Fibroblast of gingiva (primary cell): ENCODE measurements at regions not wholly inside any gene's neighbourhood (a gene's known extent, or its start where the extent isn't known, plus 50 kb on each side); places are given as distances from the start of the nearest gene placed in this dataset.
A peak's percentile ranks its signal among the peaks of the same experiment; 100 is the strongest.

Experiments
- DNase-seq: peaks from one replicate; pipeline ENCODE4 v3.0.0-alpha.2; 2011; ENCODE audit warnings: low read depth

DNA sequence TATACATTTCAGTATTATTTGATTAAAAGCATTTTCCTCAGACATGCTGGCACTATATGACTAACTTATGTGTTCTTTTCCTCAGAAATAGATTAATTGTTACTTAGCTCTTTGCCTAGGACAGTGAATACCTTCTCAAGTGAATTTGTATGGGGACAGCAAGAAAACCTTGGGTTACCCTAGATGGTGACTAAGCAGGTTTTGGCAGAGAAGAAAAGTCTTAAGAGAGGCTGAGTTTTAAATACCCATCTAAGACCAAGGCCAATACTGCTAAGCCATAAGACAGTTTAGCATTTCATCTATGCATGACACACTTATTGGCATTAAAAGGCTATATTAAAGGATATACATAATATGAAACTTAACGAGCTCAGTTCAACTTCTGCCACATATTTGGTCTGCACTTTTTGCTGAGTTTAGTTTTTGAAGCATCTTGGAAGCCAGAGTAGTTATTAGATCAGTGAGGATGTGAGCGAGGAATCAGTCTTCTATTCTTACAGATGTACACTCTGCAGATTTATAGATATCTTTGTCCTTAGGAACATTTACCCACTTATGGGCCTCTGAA is 54.6 kb upstream of the FAM3C start:
- no peak for DNase-seq

DNA sequence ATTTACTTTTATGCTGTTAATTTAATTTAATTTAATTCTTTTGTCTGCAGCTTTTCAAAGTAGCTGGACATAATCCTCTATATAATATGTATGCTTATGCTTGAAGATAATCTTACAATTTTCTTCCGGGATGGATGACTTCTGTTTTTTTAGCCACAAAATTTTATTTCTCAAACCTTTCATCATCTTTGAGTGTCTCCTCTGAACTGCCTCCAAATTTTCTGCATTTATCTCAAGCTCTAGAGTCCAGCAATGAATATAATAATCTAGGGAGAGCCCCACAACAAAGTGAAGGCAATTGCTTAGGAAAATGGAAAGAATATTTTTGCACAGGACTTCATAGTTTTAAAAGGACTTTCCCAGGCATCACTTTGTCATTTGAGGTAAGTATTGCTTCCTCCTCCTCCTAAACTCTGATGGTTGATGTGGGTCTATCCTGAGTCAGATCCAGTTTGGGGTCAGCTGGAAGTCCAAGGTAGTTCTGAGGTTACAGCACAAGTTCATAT is 53.7 kb upstream of the FAM3C start:
- DNase-seq, result no peak

DNA sequence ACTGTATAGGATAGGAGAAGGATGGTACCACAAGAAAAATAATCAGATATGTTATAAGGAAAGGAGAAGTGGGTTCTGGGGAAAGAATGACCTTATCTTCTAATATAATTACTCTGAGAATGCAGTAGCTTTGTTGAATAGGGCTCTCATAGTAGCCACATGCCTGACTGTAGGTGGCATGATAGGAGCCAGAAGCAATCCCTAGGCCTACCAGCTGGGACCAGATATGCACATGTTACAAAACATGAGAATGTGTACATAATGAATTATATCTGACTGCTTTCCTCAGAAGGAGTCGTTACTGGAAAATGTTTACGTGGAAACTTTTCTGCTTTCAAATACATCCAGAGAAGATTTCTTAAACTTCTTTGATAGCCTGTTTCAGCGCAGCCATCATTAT is 53.2 kb upstream of the FAM3C start:
- DNase-seq, result peak; percentile 31

DNA sequence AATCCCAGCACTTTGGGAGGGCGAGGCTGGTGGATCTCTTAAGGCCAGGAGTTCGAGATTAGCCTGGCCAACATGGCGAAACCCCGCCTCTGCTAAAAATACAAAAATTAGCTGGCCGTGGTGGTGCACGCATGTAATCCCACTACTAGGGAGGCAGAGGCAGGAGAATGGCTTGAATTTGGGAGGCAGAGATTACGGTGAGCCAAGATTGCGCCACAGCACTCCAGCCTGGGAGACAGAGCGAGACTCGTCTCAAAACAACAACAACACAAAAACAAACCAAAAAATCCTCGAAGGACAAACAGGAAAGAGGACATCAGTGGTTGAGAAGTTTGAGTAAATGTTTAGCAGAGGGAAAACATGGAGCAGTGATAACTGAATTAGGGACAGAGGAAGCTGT is 52.3 kb upstream of the FAM3C start:
- DNase-seq, result no peak

DNA sequence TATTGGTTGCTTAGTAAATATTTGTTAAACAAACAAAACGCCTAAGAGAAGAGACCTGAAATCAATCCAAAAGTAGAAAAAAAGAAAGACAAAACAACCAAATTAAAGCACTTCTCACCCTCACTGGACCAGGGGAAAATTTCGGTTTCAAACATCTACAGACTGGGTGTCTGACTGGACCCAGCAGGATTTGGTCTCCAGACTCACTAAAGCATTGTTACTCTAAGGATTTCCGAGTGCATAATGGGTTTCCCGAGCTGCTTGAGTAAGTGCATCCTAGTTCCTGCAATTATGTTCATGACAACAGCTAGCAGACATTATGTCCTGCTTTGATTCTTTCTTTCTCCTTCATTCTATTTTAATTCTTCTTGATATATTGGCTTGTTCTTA is 51.8 kb upstream of the FAM3C start:
- DNase-seq, result no peak

DNA sequence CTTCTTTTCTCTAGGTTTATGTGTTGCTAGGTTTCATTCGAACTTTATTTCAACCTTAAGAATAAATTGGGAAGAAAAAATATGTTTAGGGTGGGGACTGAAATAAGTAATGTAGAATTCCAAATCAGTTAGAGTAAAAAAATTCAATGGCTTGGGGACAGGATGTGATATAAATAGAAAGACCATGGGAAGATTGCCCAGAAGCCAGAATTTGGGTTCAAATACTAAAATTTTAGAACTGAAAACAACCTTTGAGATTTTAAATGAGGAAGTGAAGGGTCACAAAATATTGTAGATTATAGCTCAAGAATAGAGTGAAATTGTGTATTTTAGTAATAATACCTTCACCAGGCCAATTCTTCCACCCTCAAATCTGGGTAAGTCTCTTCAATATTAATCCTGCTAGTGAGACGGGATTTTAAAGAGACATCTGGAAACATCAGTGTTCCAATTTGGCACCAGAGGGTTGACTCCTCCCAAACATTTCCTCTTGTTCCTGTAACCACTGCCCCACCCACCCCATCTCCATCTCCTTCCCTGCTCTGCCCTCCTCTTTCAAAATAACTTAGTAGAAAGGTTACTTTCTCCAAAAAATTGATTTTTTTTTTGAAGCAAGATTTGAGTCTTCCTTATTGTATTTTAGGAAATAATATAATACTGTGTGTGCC is 51.3 kb upstream of the FAM3C start:
- DNase-seq, result peak; percentile 11

DNA sequence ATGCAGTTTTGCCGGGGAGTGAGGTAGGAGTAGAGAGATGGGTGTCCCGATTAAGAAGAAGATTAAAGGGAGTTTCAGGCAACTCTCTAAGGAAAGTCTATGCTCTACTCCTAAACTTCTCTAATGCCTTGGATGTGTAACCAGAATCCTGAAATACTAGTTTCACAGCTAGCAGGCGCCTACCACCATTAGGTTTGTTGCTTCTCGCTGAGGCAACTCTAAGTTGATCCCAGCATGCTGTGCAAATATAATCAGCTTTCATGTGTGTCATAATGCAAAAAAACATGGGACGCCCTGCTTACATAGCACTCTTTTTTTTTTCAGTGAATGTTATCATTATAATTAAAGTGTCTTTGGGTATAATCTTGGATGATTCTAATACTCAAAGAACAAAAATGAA is 50.4 kb upstream of the FAM3C start:
- DNase-seq, result no peak
